ENCODE measurements at regions not wholly inside any gene's neighbourhood (a gene's known extent, or its start where the extent isn't known, plus 50 kb on each side); places are given as distances from the start of the nearest gene placed in this dataset.

DNA sequence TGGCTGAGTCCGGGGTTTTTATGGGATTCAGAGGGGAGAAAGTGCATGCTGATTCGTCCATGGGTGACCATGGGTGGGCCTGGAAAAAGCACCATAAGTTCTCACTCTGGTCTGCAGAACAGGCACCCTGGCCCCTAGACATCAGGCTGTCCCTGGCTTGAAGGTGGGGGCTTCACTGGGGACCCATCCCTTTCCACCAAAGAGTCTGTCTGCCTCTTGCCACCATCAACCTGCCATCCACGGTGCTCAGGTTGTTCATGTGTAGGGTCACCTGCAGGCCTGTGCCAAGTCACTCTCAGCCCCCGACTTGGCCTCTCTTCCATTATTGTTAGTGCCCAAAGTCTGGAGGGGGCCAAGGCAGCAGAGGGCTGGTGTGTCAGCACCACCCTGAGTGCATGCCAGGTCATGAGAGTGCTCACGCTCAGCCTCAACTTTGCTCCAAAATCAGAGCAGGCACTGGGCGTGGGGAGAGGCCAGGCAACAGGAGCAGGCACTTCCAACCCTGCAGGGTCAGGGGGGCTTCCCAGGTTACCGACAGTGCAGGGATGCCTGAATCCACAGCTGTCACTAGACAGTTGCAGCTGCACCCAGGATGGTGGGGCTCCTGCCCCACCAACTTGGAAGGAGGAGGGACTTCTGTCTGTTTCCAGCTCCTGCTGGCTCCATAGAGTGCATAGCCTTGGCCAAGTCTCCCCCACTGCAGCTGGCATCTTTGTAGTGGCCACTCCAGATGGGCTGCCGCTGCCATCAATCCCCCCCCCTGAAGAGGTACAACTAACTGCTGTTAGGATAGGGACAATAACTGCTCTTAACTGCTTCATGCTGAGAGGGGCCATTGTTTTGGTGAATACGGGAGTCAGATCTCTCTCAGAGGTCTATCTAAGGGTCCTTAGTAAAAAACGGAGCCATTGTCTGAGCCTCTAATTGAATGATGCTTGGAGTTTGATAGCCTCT is 209.3 kb downstream of the AKAIN1 start:
- Histone ChIP-seq H3K9ac (ENCODE audit: low read length) (no peak overlapping the region), H4K20me1 (ENCODE audit: insufficient read depth) (no peaks in the 10 kb centered on the region), H3K9me2 (ENCODE audit: insufficient read depth, low read length) (no peaks in the 10 kb centered on the region), H3K79me2 (replicated peaks; ENCODE audit: insufficient read depth, low read length) (no peaks in the 10 kb centered on the region), H3K9me3 (ENCODE audit: low read length) (no peaks in the 10 kb centered on the region), H3K4me2 (ENCODE audit: low read length) (no peak overlapping the region), H3K36me3 (ENCODE audit: insufficient read depth, low read length) (no peaks in the 10 kb centered on the region), H2AFZ (ENCODE audit: low read depth, low read length) (no peak overlapping the region), H3K4me3 (ENCODE audit: low read length) (no peak overlapping the region), H3F3A (ENCODE audit: insufficient read depth, low read length, poor library complexity, severe bottlenecking) (no peaks in the 10 kb centered on the region), H3K27me3 (ENCODE audit: insufficient read depth, low read depth, low read length) (no peaks in the 10 kb centered on the region), H3K27ac (ENCODE audit: low read length) (no peak overlapping the region)
- TF ChIP-seq SMC3 (conservative IDR thresholded peaks at IDR 0.05; ENCODE audit: poor library complexity), result no peak
- TF ChIP-seq MXI1 (conservative IDR thresholded peaks at IDR 0.05; ENCODE audit: poor library complexity, severe bottlenecking), result no peak
- no peak for TF ChIP-seq RAD21 (conservative IDR thresholded peaks at IDR 0.05)
- TF ChIP-seq EP300 (conservative IDR thresholded peaks at IDR 0.05; ENCODE audit: poor library complexity, severe bottlenecking), result no peak
- TF ChIP-seq EZH2 (IDR thresholded peaks at IDR 0.05; ENCODE audit: borderline replicate concordance, insufficient read depth, low read length, poor library complexity, severe bottlenecking), result no peak
- no peak for TF ChIP-seq POLR2AphosphoS5 (IDR thresholded peaks at IDR 0.05)
- no peak for TF ChIP-seq TAF1 (IDR thresholded peaks at IDR 0.05; ENCODE audit: low read depth)
- TF ChIP-seq, protein P1, sequence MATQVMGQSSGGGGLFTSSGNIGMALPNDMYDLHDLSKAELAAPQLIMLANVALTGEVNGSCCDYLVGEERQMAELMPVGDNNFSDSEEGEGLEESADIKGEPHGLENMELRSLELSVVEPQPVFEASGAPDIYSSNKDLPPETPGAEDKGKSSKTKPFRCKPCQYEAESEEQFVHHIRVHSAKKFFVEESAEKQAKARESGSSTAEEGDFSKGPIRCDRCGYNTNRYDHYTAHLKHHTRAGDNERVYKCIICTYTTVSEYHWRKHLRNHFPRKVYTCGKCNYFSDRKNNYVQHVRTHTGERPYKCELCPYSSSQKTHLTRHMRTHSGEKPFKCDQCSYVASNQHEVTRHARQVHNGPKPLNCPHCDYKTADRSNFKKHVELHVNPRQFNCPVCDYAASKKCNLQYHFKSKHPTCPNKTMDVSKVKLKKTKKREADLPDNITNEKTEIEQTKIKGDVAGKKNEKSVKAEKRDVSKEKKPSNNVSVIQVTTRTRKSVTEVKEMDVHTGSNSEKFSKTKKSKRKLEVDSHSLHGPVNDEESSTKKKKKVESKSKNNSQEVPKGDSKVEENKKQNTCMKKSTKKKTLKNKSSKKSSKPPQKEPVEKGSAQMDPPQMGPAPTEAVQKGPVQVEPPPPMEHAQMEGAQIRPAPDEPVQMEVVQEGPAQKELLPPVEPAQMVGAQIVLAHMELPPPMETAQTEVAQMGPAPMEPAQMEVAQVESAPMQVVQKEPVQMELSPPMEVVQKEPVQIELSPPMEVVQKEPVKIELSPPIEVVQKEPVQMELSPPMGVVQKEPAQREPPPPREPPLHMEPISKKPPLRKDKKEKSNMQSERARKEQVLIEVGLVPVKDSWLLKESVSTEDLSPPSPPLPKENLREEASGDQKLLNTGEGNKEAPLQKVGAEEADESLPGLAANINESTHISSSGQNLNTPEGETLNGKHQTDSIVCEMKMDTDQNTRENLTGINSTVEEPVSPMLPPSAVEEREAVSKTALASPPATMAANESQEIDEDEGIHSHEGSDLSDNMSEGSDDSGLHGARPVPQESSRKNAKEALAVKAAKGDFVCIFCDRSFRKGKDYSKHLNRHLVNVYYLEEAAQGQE (IDR thresholded peaks at IDR 0.05; ENCODE audit: borderline replicate concordance), result no peak
- TF ChIP-seq, protein P2, sequence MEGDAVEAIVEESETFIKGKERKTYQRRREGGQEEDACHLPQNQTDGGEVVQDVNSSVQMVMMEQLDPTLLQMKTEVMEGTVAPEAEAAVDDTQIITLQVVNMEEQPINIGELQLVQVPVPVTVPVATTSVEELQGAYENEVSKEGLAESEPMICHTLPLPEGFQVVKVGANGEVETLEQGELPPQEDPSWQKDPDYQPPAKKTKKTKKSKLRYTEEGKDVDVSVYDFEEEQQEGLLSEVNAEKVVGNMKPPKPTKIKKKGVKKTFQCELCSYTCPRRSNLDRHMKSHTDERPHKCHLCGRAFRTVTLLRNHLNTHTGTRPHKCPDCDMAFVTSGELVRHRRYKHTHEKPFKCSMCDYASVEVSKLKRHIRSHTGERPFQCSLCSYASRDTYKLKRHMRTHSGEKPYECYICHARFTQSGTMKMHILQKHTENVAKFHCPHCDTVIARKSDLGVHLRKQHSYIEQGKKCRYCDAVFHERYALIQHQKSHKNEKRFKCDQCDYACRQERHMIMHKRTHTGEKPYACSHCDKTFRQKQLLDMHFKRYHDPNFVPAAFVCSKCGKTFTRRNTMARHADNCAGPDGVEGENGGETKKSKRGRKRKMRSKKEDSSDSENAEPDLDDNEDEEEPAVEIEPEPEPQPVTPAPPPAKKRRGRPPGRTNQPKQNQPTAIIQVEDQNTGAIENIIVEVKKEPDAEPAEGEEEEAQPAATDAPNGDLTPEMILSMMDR (IDR thresholded peaks at IDR 0.05; ENCODE audit: poor library complexity, severe bottlenecking), result no peak

GRCh38 chr18:4986677-4987076 is 210.4 kb downstream of the AKAIN1 start:
- Histone ChIP-seq H3K36me3 (ENCODE audit: insufficient read depth, low read length) (no peaks in the 10 kb centered on the region), H3K4me3 (ENCODE audit: low read length) (no peak overlapping the region), H3K9me3 (ENCODE audit: low read length) (no peaks in the 10 kb centered on the region), H3K27me3 (ENCODE audit: insufficient read depth, low read depth, low read length) (no peaks in the 10 kb centered on the region), H3K27ac (ENCODE audit: low read length) (no peak overlapping the region), H2AFZ (ENCODE audit: low read depth, low read length) (no peak overlapping the region), H3K79me2 (replicated peaks; ENCODE audit: insufficient read depth, low read length) (no peaks in the 10 kb centered on the region), H3K9me2 (ENCODE audit: insufficient read depth, low read length) (no peaks in the 10 kb centered on the region), H3K9ac (ENCODE audit: low read length) (no peak overlapping the region), H4K20me1 (ENCODE audit: insufficient read depth) (no peaks in the 10 kb centered on the region), H3K4me2 (ENCODE audit: low read length) (no peak overlapping the region), H3F3A (ENCODE audit: insufficient read depth, low read length, poor library complexity, severe bottlenecking) (no peaks in the 10 kb centered on the region)
- TF ChIP-seq EP300 (conservative IDR thresholded peaks at IDR 0.05; ENCODE audit: poor library complexity, severe bottlenecking) (no peak), EZH2 (IDR thresholded peaks at IDR 0.05; ENCODE audit: borderline replicate concordance, insufficient read depth, low read length, poor library complexity, severe bottlenecking) (no peak), POLR2AphosphoS5 (IDR thresholded peaks at IDR 0.05) (no peak)

Data from neural cell (in vitro differentiated cells).